Right lobe of liver (tissue), 6 donors: ENCODE measurements at regions not wholly inside any gene's neighbourhood (a gene's known extent, or its start where the extent isn't known, plus 50 kb on each side); places are given as distances from the start of the nearest gene placed in this dataset.

Experiments used
- ATAC-seq, 4 donors: fragments of 200-7000 bp; cut with Tn5 transposase; one replicate each; pipeline ENCODE4 v1.9.1; 2020; ENCODE audit warnings: mild to moderate bottlenecking in 4 of 4, moderate library complexity in 4 of 4
- DNase-seq, 3 donors: peaks; one replicate each; pipeline ENCODE4 v3.0.0-alpha.2; 2020
- H3K27ac ChIP-seq, 3 donors: fragments of 200-600 bp; one replicate each; pipeline ENCODE4 v1.8.0; 2022
- H3K27me3 ChIP-seq, 2 donors: fragments of 200-600 bp; one replicate each; pipeline ENCODE4 v1.8.0; 2022
- H3K36me3 ChIP-seq, 4 donors: fragments of 200-600 bp; sonication (generic) in 1 of 4; one replicate each; pipeline versions ENCODE4 v1.5.1 to v1.8.0; 2017 to 2022; ENCODE audit warnings: control low read depth in 1 of 4
- H3K4me1 ChIP-seq, 4 donors: fragments of 200-600 bp; sonication (generic) in 1 of 4; one replicate each; pipeline versions ENCODE4 v1.5.1 to v1.8.0; 2017 to 2022; ENCODE audit warnings: control low read depth in 1 of 4
- H3K4me3 ChIP-seq, 3 donors: fragments of 200-600 bp; one replicate each; pipeline ENCODE4 v1.8.0; 2022
- H3K9me3 ChIP-seq, 4 donors: fragments of 200-600 bp; sonication (generic) in 1 of 4; one replicate each; pipeline versions ENCODE4 v1.5.1 to v1.8.0; 2017 to 2022; ENCODE audit warnings: control low read depth in 1 of 4
- POLR2A ChIP-seq: fragments of 450-650 bp; IDR thresholded peaks from one replicate; pipeline ENCODE4 v1.6.1; 2017; ENCODE audit warnings: antibody characterized with exemption, mild to moderate bottlenecking
- WGBS: methylation state at CpG from one replicate; pipeline ENCODE4 v1.1.6; 2018; ENCODE audit warnings: low coverage, low lambda C conversion rate; ENCODE audit not compliant: insufficient coverage; ENCODE audit errors: missing lambda C conversion rate; 5-methylcytosine and 5-hydroxymethylcytosine counted together
- intact Hi-C, 2 donors: fragments of 100-400 bp; cut with DNase I; formaldehyde crosslinking; loops; one replicate each; pipeline versions ENCODE4 v1.11.2 to v1.14.1; 2022
- TF ChIP-seq, protein P1 (sequence below), 4 donors: fragments of 200-600 bp in 3 of 4; fragments of 450-650 bp in 1 of 4; IDR thresholded peaks; one replicate each; pipeline versions ENCODE4 v1.5.1 to v1.8.0; 2016 to 2022; ENCODE audit warnings: antibody characterized with exemption in 4 of 4, mild to moderate bottlenecking in 2 of 4
- donor health status: DM: no; HTN: yes; CAD: no.
- donor health status: DM: no; HTN: no; CAD: no.
- donor health status: DM: no; HTN: no; CAD: no.
- donor health status: DM: no; HTN: yes; CAD: no.
- donor health status: DM: no; HTN: yes; CAD: no.

DNA sequence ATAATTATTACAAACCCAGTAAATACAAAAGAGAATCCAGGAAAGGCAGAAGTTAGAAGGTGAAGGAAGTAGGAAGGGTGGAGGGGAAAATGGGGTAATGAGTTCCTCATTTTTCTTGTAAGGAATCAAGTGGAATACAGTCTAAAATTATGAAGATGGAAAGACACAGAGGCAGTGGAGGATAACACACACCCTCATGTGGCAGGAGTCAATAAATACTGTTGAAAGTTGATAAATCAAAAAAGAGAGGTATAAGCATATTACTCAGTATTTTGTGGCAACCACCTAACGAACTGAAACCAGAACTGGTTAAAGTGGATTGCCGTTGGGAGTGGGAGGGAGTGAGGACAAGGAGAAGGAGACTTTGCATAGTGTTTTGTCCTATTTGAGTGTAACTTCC lies 78.6 kb upstream of the SLC44A3 start:
- TF ChIP-seq, protein P1, sequence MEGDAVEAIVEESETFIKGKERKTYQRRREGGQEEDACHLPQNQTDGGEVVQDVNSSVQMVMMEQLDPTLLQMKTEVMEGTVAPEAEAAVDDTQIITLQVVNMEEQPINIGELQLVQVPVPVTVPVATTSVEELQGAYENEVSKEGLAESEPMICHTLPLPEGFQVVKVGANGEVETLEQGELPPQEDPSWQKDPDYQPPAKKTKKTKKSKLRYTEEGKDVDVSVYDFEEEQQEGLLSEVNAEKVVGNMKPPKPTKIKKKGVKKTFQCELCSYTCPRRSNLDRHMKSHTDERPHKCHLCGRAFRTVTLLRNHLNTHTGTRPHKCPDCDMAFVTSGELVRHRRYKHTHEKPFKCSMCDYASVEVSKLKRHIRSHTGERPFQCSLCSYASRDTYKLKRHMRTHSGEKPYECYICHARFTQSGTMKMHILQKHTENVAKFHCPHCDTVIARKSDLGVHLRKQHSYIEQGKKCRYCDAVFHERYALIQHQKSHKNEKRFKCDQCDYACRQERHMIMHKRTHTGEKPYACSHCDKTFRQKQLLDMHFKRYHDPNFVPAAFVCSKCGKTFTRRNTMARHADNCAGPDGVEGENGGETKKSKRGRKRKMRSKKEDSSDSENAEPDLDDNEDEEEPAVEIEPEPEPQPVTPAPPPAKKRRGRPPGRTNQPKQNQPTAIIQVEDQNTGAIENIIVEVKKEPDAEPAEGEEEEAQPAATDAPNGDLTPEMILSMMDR (IDR thresholded peaks at IDR 0.05): no peak
- TF ChIP-seq POLR2A: no peak
- Histone ChIP-seq H3K27me3 (no peaks in the 10 kb centered on the region), H3K9me3 (no peaks in the 10 kb centered on the region), H3K36me3 (no peaks in the 10 kb centered on the region), H3K27ac (no peak overlapping the region), H3K4me1 (no peaks in the 10 kb centered on the region), H3K4me3 (no peak overlapping the region)
- ATAC-seq (peak in 1 of 4 donors; percentile 31), DNase-seq (no peak)
- WGBS: 29% methylated on average over 2 of the region's 2 CpGs
- intact Hi-C loops: no loop called here

DNA sequence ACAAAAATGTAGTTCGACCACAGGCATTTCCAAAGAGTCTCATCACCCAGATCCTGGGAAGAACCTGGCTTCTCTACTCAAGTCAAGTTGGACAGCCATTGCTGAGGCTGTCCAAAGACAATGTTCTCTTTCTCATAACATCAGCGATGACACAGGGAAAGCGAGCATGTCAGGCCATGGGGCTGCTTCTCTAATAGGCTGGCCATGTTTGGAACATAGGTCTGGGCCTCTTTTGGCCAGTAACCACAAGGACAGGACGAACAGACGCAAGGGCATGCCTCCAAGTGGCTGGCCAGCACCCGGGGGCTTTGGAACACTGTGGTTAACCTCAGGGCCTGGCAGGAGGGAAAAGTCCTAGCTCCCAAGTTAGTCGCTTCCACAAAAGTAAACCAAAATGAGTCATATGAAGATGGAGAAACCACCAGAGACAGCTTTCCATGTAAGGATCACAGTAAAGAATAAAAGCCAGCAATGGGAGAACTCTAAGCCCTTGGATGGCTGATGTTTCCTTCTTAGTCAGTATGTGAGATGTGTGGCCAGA lies 80.6 kb upstream of the SLC44A3 start:
- DNase-seq (no peak), ATAC-seq (no peak)
- WGBS: 75% methylated on average over 3 of the region's 7 CpGs
- Histone ChIP-seq H3K9me3 (no peaks in the 10 kb centered on the region), H3K27ac (no peak overlapping the region), H3K27me3 (no peaks in the 10 kb centered on the region), H3K4me1 (no peaks in the 10 kb centered on the region), H3K4me3 (no peak overlapping the region), H3K36me3 (no peaks in the 10 kb centered on the region)
- intact Hi-C loops: no loop called here
- no peak for TF ChIP-seq POLR2A
- TF ChIP-seq, protein P1 (IDR thresholded peaks at IDR 0.05): no peak

DNA sequence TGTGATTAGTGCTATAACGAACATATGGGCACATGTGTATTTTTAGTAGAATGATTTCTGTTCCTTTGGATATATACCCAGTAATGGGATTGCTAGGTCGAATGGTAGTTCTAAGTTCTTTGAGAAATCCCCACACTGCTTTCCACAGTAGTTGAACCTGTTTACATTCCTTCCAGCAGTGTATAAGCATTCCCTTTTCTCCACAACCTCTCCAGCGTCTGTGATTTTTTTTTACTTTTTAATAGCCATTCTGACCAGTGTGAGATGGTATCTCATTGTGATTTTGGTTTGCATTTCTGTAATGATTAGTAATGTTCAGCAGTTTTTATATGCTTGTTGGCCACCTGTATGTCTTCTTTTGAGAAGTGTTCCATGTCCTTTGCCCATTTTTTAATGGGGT lies 81.8 kb upstream of the SLC44A3 start:
- no peak overlapping the region for H3K4me3 ChIP-seq

DNA sequence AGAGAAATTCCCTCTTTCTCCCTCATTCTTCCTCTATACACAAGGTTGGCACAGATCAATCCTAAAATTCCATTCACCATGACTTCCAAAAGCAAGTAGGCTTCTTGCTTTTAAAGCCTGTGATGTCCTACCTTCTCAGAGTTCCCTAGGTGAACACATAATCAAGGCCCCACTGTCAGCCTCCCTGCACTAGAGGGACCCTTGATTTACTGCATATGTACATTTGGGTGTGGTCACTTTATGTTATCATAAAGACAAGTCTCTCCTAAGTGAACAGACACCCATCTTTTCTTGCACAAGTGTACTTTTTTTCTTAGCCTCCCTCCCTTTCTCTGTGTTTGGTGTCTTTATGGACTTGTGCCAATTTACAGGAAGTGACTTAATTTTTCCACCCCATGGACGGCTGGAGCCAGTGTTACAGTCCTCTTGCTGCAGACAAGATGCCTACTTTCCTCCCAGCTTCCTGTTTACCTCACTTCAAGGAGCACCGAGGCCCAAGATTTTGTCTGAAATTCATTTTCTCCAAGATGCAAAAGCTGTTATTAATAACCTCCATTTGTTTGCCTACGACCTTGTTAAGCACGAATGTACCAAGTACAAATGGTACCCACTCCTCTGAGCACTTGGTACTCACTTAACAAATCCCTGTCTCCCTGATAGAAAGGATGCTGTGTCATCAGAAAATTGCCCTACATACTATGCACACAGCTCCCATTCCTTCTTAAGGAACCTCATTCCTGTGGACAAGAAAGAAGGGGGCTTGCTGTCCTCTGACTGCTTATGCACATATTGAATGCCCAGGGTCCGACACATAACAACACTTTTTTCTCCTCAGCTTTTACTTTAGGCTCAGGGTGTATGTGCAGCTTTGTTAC lies 82.8 kb upstream of the SLC44A3 start:
- H3K4me3 ChIP-seq: no peak overlapping the region
- WGBS: 58% methylated on average over 5 of the region's 5 CpGs
- no peaks in the 10 kb centered on the region for H3K27me3 ChIP-seq
- DNase-seq (no peak), ATAC-seq (peak in 1 of 4 donors; percentile 18)
- intact Hi-C loops: no loop called here
- no peaks in the 10 kb centered on the region for H3K9me3 ChIP-seq
- H3K36me3 ChIP-seq: no peaks in the 10 kb centered on the region
- no peak overlapping the region for H3K27ac ChIP-seq
- no peak for TF ChIP-seq POLR2A
- TF ChIP-seq, protein P1 (IDR thresholded peaks at IDR 0.05): no peak
- no peaks in the 10 kb centered on the region for H3K4me1 ChIP-seq

More for the DNA sequence above, 81.8 kb upstream of the SLC44A3 start:
- TF ChIP-seq, protein P1 (IDR thresholded peaks at IDR 0.05): no peak
- no peak for TF ChIP-seq POLR2A
- intact Hi-C loops: no loop called here
- no peak for DNase-seq
- H3K36me3 ChIP-seq: no peaks in the 10 kb centered on the region
- no peaks in the 10 kb centered on the region for H3K4me1 ChIP-seq
- no peak for ATAC-seq
- 76% methylated on average over 3 of the region's 3 CpGs for WGBS
- H3K27ac ChIP-seq: no peak overlapping the region
- no peaks in the 10 kb centered on the region for H3K9me3 ChIP-seq
- no peaks in the 10 kb centered on the region for H3K27me3 ChIP-seq
